OCI-LY7 (cell line): ENCODE measurements at regions not wholly inside any gene's neighbourhood (a gene's known extent, or its start where the extent isn't known, plus 50 kb on each side); places are given as distances from the start of the nearest gene placed in this dataset.
"Not testable (repeated sequence)": the region's sequence is repeated elsewhere in the genome, so short reads cannot be mapped to it uniquely, and the experiment has no call there.

Source experiments
- BruUV-seq: library from RNA; stranded (reverse); fragments of 400-500 nt; replicated peaks from 2 replicates; lab custom pipeline; 2021; lab: Mats Ljungman, UMichigan
- CTCF ChIA-PET: fragments of 300-600 bp; sonication (Branson Sonifier 250); formaldehyde crosslinking; loops from one replicate; lab custom pipeline; 2022; ENCODE audit warnings: antibody characterized with exemption; ENCODE audit not compliant: unreplicated experiment; lab: Charles Lee
- POLR2A ChIA-PET: fragments of 300-600 bp; sonication (Branson Sonifier 250); formaldehyde crosslinking; loops from one replicate; lab custom pipeline; 2022; ENCODE audit warnings: antibody characterized with exemption; lab: Charles Lee
- DNase-seq: peaks from one replicate; pipeline ENCODE4 v3.0.0-alpha.2; 2015; ENCODE audit warnings: low spot score
- H2AFZ ChIP-seq: fragments of 200-600 bp; sonication (generic), shearing (Covaris generic); 2 replicates; pipeline ENCODE4 v1.6.1; 2014; ENCODE audit warnings: mild to moderate bottlenecking, antibody characterized with exemption, low read length, moderate library complexity
- H3K27ac ChIP-seq: fragments of 200-600 bp; sonication (generic); 2 replicates; pipeline ENCODE4 v1.5.1; 2014; ENCODE audit warnings: mixed run types, low read depth, mild to moderate bottlenecking, moderate library complexity, low read length, inconsistent platforms; ENCODE audit not compliant: poor library complexity, severe bottlenecking
- H3K36me3 ChIP-seq: fragments of 200-600 bp; sonication (generic); 2 replicates; pipeline ENCODE4 v1.6.1; 2014; ENCODE audit warnings: mild to moderate bottlenecking, antibody characterized with exemption, low read length, moderate library complexity, mixed read lengths; ENCODE audit not compliant: insufficient read depth
- H3K4me1 ChIP-seq: fragments of 200-600 bp; sonication (generic); 2 replicates; pipeline ENCODE4 v1.5.1; 2014; ENCODE audit warnings: mild to moderate bottlenecking, low read length; ENCODE audit not compliant: insufficient read depth, poor library complexity, severe bottlenecking
- H3K4me2 ChIP-seq: fragments of 200-600 bp; sonication (generic); 2 replicates; pipeline ENCODE4 v1.6.1; 2014; ENCODE audit warnings: mild to moderate bottlenecking, low read length
- H3K4me3 ChIP-seq: fragments of 200-600 bp; sonication (generic); 2 replicates; pipeline ENCODE4 v1.5.1; 2014; ENCODE audit warnings: mild to moderate bottlenecking, low read depth, low read length; ENCODE audit not compliant: poor library complexity, severe bottlenecking
- H3K79me2 ChIP-seq: fragments of 200-600 bp; sonication (generic); 2 replicates; pipeline ENCODE4 v1.6.1; 2016; ENCODE audit warnings: low read depth, mild to moderate bottlenecking, low read length, moderate library complexity, mixed read lengths; ENCODE audit not compliant: insufficient read depth
- H3K9me2 ChIP-seq: fragments of 200-600 bp; sonication (generic); 2 replicates; pipeline ENCODE4 v1.6.1; 2016; ENCODE audit warnings: mild to moderate bottlenecking, low read length, mixed read lengths; ENCODE audit not compliant: insufficient read depth
- H3K9me3 ChIP-seq: fragments of 200-600 bp; sonication (generic); 2 replicates; pipeline ENCODE4 v1.6.1; 2014; ENCODE audit warnings: mild to moderate bottlenecking, mixed run types, low read length, mixed read lengths
- H4K20me1 ChIP-seq: fragments of 200-600 bp; sonication (generic); 2 replicates; pipeline ENCODE4 v1.6.1; 2014; ENCODE audit warnings: mild to moderate bottlenecking, antibody characterized with exemption, low read length, moderate library complexity, mixed read lengths; ENCODE audit not compliant: insufficient read depth
- CTCF ChIP-seq: fragments of 200-600 bp; sonication (generic); conservative IDR thresholded peaks from 2 replicates; pipeline ENCODE4 v1.5.1; 2014; ENCODE audit warnings: mild to moderate bottlenecking, antibody characterized with exemption, low read length, moderate library complexity, mixed read lengths
- EZH2phosphoT487 ChIP-seq: fragments of 200-600 bp; sonication (generic); IDR thresholded peaks from 2 replicates; pipeline ENCODE4 v1.6.1; 2018; ENCODE audit warnings: low read depth, borderline replicate concordance, mild to moderate bottlenecking, mixed run types, antibody characterized with exemption, low read length, moderate library complexity, mixed read lengths
- intact Hi-C: fragments of 100-400 bp; cut with micrococcal nuclease; formaldehyde crosslinking; loops from one replicate; pipeline ENCODE4 v1.10.0; 2022; ENCODE audit not compliant: unreplicated experiment

- peak; percentile 35 for DNase-seq
- Histone ChIP-seq H3K9me2 (no peaks in the 10 kb centered on the region), H2AFZ (no peak overlapping the region), H3K4me1 (peaks cover 28% of the 10 kb centered on the region), H3K9me3 (peaks cover 22% of the 10 kb centered on the region), H3K79me2 (peaks cover 60% of the 10 kb centered on the region), H3K27ac (peak overlapping the region; percentile 78), H3K4me3 (no peak overlapping the region), H4K20me1 (no peaks in the 10 kb centered on the region), H3K36me3 (peaks cover 7% of the 10 kb centered on the region), H3K4me2 (no peak overlapping the region)
- intact Hi-C loops, result loop anchor here (2.0 to 10.0 kb wide), 2 partner anchors 29 to 129 kb away; partner anchors contain the start of gene ZNF92
- no TSS peak for BruUV-seq
- ChIA-PET POLR2A (no interaction called here), CTCF (no interaction called here)
- TF ChIP-seq CTCF (no peak), EZH2phosphoT487 (no peak)
Measured at GRCh38 chr7:65503434-65504152, 129.9 kb downstream of the ZNF92 start.

GRCh38 chr7:65504504-65505319 lies 131.1 kb downstream of the ZNF92 start:
- DNase-seq, H3K9me2 ChIP-seq, CTCF ChIA-PET, H3K4me2 ChIP-seq, BruUV-seq, POLR2A ChIA-PET, H3K36me3 ChIP-seq, H2AFZ ChIP-seq, H3K27ac ChIP-seq, H3K4me3 ChIP-seq, H4K20me1 ChIP-seq: not testable (repeated sequence)
- Histone ChIP-seq H3K79me2 (peaks cover 54% of the 10 kb centered on the region), H3K9me3 (peaks cover 22% of the 10 kb centered on the region), H3K4me1 (peaks cover 28% of the 10 kb centered on the region)
- intact Hi-C loops, result loop anchor here (10.0 kb wide), 1 partner anchor 130 kb away; the partner anchor contains the start of gene ZNF92

GRCh38 chr7:65505320-65505633 lies 131.6 kb downstream of the ZNF92 start:
- H3K27ac ChIP-seq, POLR2A ChIA-PET, H3K4me3 ChIP-seq, DNase-seq, H2AFZ ChIP-seq, CTCF ChIA-PET, H3K4me2 ChIP-seq, H4K20me1 ChIP-seq, BruUV-seq, H3K36me3 ChIP-seq, H3K9me2 ChIP-seq: not testable (repeated sequence)
- intact Hi-C loops, result loop anchor here (10.0 kb wide), 1 partner anchor 130 kb away; the partner anchor contains the start of gene ZNF92
- Histone ChIP-seq H3K9me3 (peaks cover 22% of the 10 kb centered on the region), H3K4me1 (peaks cover 25% of the 10 kb centered on the region), H3K79me2 (peaks cover 52% of the 10 kb centered on the region)

- Histone ChIP-seq H3K9me3 (peaks cover 18% of the 10 kb centered on the region), H3K4me2 (peak overlapping the region; percentile 71), H2AFZ (peak overlapping the region; percentile 66; the same call in 1 of the 2 replicates), H3K4me1 (peaks cover 11% of the 10 kb centered on the region), H3K4me3 (peak overlapping the region; percentile 79), H3K79me2 (peaks cover 36% of the 10 kb centered on the region), H3K27ac (peak overlapping the region; percentile 69)
- H3K36me3 ChIP-seq, H4K20me1 ChIP-seq, CTCF ChIA-PET, DNase-seq, H3K9me2 ChIP-seq, BruUV-seq: not testable (repeated sequence)
- intact Hi-C loops, result loop anchor here (10.0 kb wide), 1 partner anchor 134 kb away; the partner anchor contains the start of gene ZNF92
- POLR2A ChIA-PET, result interaction anchor here (0.6 to 1.3 kb wide), 2 partner anchors 8 to 333 kb away, joined by 3 to 7 read pairs; no protein-coding TSS in a partner anchor
Measured at GRCh38 chr7:65508581-65509367, 135.1 kb downstream of the ZNF92 start.
